Smooth muscle cell (in vitro differentiated cells): ENCODE measurements at regions not wholly inside any gene's neighbourhood (a gene's known extent, or its start where the extent isn't known, plus 50 kb on each side); places are given as distances from the start of the nearest gene placed in this dataset.

Experiments used
- DNase-seq: peaks from one replicate; lab custom pipeline; 2025; ENCODE audit not compliant: unreplicated experiment; lab: John Stamatoyannopoulos, UW
- H2AFZ ChIP-seq: fragments of 200-600 bp; sonication (generic); 2 replicates; pipeline ENCODE4 v1.6.0; 2016; ENCODE audit warnings: antibody characterized with exemption, low read depth, mild to moderate bottlenecking
- H3F3A ChIP-seq: fragments of 200-600 bp; sonication (generic); 2 replicates; pipeline ENCODE4 v1.6.0; 2017; ENCODE audit warnings: antibody characterized with exemption, low read depth
- H3K27ac ChIP-seq: fragments of 200-600 bp; sonication (generic); 2 replicates; pipeline ENCODE4 v1.5.1; 2016; ENCODE audit warnings: low read depth, mild to moderate bottlenecking
- H3K27me3 ChIP-seq: fragments of 200-600 bp; sonication (generic); 2 replicates; pipeline ENCODE4 v1.6.1; 2016; ENCODE audit warnings: low read depth, mild to moderate bottlenecking
- H3K36me3 ChIP-seq: fragments of 200-600 bp; sonication (generic); 2 replicates; pipeline ENCODE4 v1.5.1; 2016; ENCODE audit warnings: low read depth
- H3K4me1 ChIP-seq: fragments of 200-600 bp; sonication (generic); 2 replicates; pipeline ENCODE4 v1.5.1; 2016; ENCODE audit warnings: low read depth
- H3K4me2 ChIP-seq: fragments of 200-600 bp; sonication (generic); 2 replicates; pipeline ENCODE4 v1.6.0; 2016; ENCODE audit warnings: mild to moderate bottlenecking
- H3K4me3 ChIP-seq: fragments of 200-600 bp; sonication (generic); 2 replicates; pipeline ENCODE4 v1.5.1; 2016; ENCODE audit warnings: mild to moderate bottlenecking
- H3K79me2 ChIP-seq: fragments of 200-600 bp; sonication (generic); 2 replicates; pipeline ENCODE4 v1.6.0; 2016; ENCODE audit warnings: low read depth, mild to moderate bottlenecking
- H3K9ac ChIP-seq: fragments of 200-600 bp; sonication (generic); 2 replicates; pipeline ENCODE4 v1.6.0; 2016; ENCODE audit warnings: low read depth
- H3K9me3 ChIP-seq: fragments of 200-600 bp; sonication (generic); replicated peaks from 2 replicates; pipeline ENCODE4 v1.5.1; 2016; ENCODE audit warnings: low read depth
- H4K20me1 ChIP-seq: fragments of 200-600 bp; sonication (generic); 2 replicates; pipeline ENCODE4 v1.6.0; 2016; ENCODE audit warnings: low read depth
- WGBS: methylation state at CpG from one replicate; pipeline ENCODE4 v1.1.7; 2016; ENCODE audit warnings: low lambda C conversion rate; 5-methylcytosine and 5-hydroxymethylcytosine counted together
- TF ChIP-seq, protein P1 (sequence below): fragments of 200-600 bp; sonication (generic); IDR thresholded peaks from 2 replicates; pipeline ENCODE4 v1.5.1; 2017; ENCODE audit warnings: borderline replicate concordance, mild to moderate bottlenecking, antibody characterized with exemption; ENCODE audit not compliant: insufficient read depth, poor library complexity, severe bottlenecking

DNA sequence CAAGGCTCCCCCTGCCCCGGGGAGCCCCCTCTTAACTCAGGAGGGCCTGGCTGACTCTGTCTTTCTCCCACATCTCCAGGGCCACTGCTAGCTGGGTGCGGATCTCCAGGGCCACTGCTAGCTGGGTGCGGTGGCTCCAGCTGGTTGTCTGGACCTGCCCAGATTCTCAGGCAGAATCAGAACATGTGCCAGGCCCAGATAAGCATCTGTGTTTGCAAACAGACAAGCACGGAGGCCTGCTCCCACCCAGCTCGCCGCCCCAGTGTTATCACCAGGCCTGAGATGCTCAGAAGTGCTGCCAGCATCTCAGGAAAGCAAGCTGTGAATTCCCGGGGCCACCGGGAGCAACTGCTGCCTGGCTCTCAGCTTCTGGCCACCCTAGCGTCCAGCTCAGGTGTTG is 98.4 kb upstream of the FZD10 start:
- Histone ChIP-seq H3K4me3 (no peak overlapping the region), H3K9me3 (no peaks in the 10 kb centered on the region), H3K79me2 (no peaks in the 10 kb centered on the region), H3K27ac (no peak overlapping the region), H4K20me1 (no peaks in the 10 kb centered on the region), H3K9ac (no peak overlapping the region), H3K4me1 (no peaks in the 10 kb centered on the region), H3K36me3 (no peaks in the 10 kb centered on the region), H3K27me3 (peaks cover 11% of the 10 kb centered on the region), H2AFZ (no peak overlapping the region), H3K4me2 (no peak overlapping the region), H3F3A (no peaks in the 10 kb centered on the region)
- DNase-seq = no peak
- 83% methylated on average over 9 of the region's 9 CpGs for WGBS
- TF ChIP-seq, protein P1, sequence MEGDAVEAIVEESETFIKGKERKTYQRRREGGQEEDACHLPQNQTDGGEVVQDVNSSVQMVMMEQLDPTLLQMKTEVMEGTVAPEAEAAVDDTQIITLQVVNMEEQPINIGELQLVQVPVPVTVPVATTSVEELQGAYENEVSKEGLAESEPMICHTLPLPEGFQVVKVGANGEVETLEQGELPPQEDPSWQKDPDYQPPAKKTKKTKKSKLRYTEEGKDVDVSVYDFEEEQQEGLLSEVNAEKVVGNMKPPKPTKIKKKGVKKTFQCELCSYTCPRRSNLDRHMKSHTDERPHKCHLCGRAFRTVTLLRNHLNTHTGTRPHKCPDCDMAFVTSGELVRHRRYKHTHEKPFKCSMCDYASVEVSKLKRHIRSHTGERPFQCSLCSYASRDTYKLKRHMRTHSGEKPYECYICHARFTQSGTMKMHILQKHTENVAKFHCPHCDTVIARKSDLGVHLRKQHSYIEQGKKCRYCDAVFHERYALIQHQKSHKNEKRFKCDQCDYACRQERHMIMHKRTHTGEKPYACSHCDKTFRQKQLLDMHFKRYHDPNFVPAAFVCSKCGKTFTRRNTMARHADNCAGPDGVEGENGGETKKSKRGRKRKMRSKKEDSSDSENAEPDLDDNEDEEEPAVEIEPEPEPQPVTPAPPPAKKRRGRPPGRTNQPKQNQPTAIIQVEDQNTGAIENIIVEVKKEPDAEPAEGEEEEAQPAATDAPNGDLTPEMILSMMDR = no peak

DNA sequence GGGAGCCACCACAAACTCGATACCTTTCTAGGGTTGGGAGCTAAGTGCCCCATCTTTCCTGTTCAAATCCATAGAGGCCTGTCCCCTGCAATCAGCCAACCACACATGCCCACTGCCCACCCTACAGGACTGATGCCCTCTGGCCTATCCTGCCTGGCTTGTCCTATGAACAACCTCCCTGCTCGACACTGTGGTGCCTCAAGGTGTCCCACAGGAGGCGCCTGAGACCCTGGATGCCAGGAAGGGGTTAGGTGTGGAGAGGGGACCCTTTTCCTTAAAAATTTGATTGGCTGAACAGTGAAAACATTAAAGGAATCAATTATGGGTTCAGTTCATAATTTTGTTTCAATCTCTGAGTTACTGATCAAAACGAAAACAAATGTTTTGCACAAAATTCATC is 97.3 kb upstream of the FZD10 start:
- no peak overlapping the region for H2AFZ ChIP-seq
- no peak overlapping the region for H3K4me2 ChIP-seq
- DNase-seq = no peak
- H3K4me1 ChIP-seq = no peaks in the 10 kb centered on the region
- no peaks in the 10 kb centered on the region for H3F3A ChIP-seq
- no peaks in the 10 kb centered on the region for H3K9me3 ChIP-seq
- no peak overlapping the region for H3K27ac ChIP-seq
- no peak overlapping the region for H3K4me3 ChIP-seq
- WGBS = 71% methylated on average over 4 of the region's 4 CpGs
- no peak overlapping the region for H3K9ac ChIP-seq
- no peaks in the 10 kb centered on the region for H3K36me3 ChIP-seq
- H4K20me1 ChIP-seq = no peaks in the 10 kb centered on the region
- peaks cover 3% of the 10 kb centered on the region for H3K27me3 ChIP-seq
- no peaks in the 10 kb centered on the region for H3K79me2 ChIP-seq
- TF ChIP-seq, protein P1 = no peak

DNA sequence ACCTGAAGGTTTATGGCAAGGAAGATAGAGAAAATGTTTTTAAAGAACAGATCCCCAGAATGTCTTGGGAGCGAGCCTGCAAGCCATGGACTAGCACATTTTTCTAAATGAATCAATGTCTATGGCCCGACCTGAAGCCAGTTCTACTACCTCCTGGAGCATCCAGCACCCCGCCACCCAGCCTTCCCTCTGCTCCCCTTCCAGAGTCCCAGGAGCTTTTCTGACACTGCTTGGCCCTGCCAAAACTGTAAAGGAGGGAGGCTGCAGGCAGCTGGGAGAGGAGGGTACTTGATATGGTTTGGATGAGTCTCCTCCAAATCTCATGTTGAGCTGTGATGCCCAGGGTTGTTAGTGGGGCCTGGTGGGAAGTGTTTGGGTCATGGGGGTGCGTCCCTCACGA is 95.5 kb upstream of the FZD10 start:
- H4K20me1 ChIP-seq = no peaks in the 10 kb centered on the region
- 88% methylated on average over 5 of the region's 5 CpGs for WGBS
- H2AFZ ChIP-seq = no peak overlapping the region
- no peaks in the 10 kb centered on the region for H3K36me3 ChIP-seq
- no peaks in the 10 kb centered on the region for H3F3A ChIP-seq
- no peaks in the 10 kb centered on the region for H3K4me1 ChIP-seq
- H3K4me2 ChIP-seq = no peak overlapping the region
- no peaks in the 10 kb centered on the region for H3K79me2 ChIP-seq
- H3K27ac ChIP-seq = no peak overlapping the region
- H3K9ac ChIP-seq = no peak overlapping the region
- peaks cover 3% of the 10 kb centered on the region for H3K27me3 ChIP-seq
- no peak overlapping the region for H3K4me3 ChIP-seq
- H3K9me3 ChIP-seq = no peaks in the 10 kb centered on the region
- DNase-seq = no peak
- TF ChIP-seq, protein P1 = no peak

GRCh38 chr12:130068741-130069140 is 93.5 kb upstream of the FZD10 start:
- no peaks in the 10 kb centered on the region for H4K20me1 ChIP-seq
- no peak overlapping the region for H3K4me3 ChIP-seq
- 52% methylated on average over 11 of the region's 11 CpGs for WGBS
- no peaks in the 10 kb centered on the region for H3K79me2 ChIP-seq
- TF ChIP-seq, protein P1 = no peak
- no peaks in the 10 kb centered on the region for H3K36me3 ChIP-seq
- no peak overlapping the region for H3K9ac ChIP-seq
- no peak for DNase-seq
- no peaks in the 10 kb centered on the region for H3K9me3 ChIP-seq
- no peak overlapping the region for H3K27ac ChIP-seq
- no peaks in the 10 kb centered on the region for H3F3A ChIP-seq
- H3K4me1 ChIP-seq = no peaks in the 10 kb centered on the region
- no peak overlapping the region for H2AFZ ChIP-seq
- H3K27me3 ChIP-seq = peaks cover 3% of the 10 kb centered on the region
- no peak overlapping the region for H3K4me2 ChIP-seq
